Fibroblast of villous mesenchyme (primary cell): ENCODE measurements at regions not wholly inside any gene's neighbourhood (a gene's known extent, or its start where the extent isn't known, plus 50 kb on each side); places are given as distances from the start of the nearest gene placed in this dataset.

Experiments
- DNase-seq: peaks from one replicate; pipeline ENCODE4 v3.0.0-alpha.2; 2010; ENCODE audit warnings: low read depth
- H3K4me3 ChIP-seq: 2 replicates; pipeline ENCODE4 v1.5.1; 2011; ENCODE audit warnings: low read depth, mild to moderate bottlenecking, low read length
- TF ChIP-seq, protein P1 (sequence below): IDR thresholded peaks from 2 replicates; pipeline ENCODE4 v1.5.1; 2012; ENCODE audit warnings: low read depth, mild to moderate bottlenecking, low read length; ENCODE audit not compliant: insufficient read depth

DNA sequence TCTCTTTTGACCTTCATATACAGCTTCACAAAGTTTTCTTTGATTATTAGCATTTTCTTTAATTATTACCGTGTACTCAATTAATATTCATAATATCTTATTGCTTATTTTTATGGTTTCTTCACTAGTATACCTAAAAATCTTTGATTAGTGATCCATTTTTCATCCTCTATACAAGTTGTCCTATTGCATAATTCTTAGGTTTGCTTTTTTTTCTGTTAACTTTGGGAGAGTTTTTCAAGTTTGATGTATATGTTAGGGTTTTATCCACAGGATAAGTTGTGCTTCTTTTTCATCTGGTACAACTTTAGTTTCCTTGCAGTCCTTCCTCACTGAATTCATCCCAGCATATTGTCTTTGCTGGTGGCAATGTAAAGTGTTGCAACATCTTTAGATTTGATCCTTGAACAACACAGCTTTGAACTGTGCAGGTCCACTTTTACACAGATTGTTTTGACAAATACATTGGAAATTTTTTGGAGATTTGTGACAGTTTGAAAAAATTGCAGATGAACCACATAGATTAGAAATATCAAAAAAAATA lies 88.6 kb upstream of the NAV3 start:
- TF ChIP-seq, protein P1, sequence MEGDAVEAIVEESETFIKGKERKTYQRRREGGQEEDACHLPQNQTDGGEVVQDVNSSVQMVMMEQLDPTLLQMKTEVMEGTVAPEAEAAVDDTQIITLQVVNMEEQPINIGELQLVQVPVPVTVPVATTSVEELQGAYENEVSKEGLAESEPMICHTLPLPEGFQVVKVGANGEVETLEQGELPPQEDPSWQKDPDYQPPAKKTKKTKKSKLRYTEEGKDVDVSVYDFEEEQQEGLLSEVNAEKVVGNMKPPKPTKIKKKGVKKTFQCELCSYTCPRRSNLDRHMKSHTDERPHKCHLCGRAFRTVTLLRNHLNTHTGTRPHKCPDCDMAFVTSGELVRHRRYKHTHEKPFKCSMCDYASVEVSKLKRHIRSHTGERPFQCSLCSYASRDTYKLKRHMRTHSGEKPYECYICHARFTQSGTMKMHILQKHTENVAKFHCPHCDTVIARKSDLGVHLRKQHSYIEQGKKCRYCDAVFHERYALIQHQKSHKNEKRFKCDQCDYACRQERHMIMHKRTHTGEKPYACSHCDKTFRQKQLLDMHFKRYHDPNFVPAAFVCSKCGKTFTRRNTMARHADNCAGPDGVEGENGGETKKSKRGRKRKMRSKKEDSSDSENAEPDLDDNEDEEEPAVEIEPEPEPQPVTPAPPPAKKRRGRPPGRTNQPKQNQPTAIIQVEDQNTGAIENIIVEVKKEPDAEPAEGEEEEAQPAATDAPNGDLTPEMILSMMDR, result no peak
- DNase-seq, result no peak
- H3K4me3 ChIP-seq, result no peak overlapping the region

- no peak overlapping the region for H3K4me3 ChIP-seq
- DNase-seq, result no peak
- TF ChIP-seq, protein P1, result no peak
Measured at GRCh38 chr12:77736219-77736965, 94.3 kb upstream of the NAV3 start.

GRCh38 chr12:77734214-77734883 lies 96.3 kb upstream of the NAV3 start:
- H3K4me3 ChIP-seq, result no peak overlapping the region
- DNase-seq, result peak; percentile 85
- TF ChIP-seq, protein P1, result no peak

DNA sequence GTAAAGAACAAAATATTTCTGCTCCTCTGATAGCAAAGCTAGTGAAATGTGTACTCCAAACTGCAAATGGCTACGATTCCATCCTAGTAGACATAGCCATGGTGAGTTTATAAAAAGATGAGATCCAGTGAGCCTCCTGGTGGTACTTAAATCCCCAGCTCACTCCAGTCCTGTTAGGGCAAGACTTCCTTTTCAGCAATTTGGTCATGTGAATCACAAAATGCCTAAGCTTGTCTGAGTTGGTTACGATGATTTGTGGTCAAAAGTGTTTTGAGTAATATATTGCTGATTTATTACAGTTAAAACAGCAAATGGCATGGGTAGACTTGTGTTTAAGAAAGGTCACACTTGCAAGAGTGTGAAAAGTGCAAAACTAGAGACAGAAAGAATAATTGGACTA lies 102.7 kb upstream of the NAV3 start:
- no peak for DNase-seq
- H3K4me3 ChIP-seq, result no peak overlapping the region
- TF ChIP-seq, protein P1, result no peak

GRCh38 chr12:77727442-77728001 lies 103.2 kb upstream of the NAV3 start:
- no peak for DNase-seq
- TF ChIP-seq, protein P1, result no peak
- H3K4me3 ChIP-seq, result no peak overlapping the region

DNA sequence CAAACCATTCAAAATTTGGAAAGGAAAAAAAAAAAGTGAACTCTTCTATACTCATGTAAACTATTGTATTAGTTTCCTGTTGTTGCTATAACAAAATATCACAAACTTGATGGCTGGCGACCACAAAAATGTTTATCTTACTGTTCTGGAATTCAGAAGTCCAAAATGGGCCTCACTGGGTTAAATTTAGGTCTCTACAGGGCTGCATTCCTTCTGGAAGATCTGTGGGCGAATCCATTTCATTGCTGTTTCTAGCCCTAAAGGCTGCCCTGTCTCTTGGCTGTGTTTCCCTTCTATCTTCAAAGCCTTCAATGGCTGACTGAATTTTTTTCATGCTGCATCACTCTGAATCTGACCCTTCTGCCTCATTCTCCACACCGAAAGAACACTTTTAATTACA lies 105.1 kb upstream of the NAV3 start:
- no peak overlapping the region for H3K4me3 ChIP-seq
- TF ChIP-seq, protein P1, result no peak
- peak; percentile 59 for DNase-seq
